ENCODE measurements at regions not wholly inside any gene's neighbourhood (a gene's known extent, or its start where the extent isn't known, plus 50 kb on each side); places are given as distances from the start of the nearest gene placed in this dataset.

DNA sequence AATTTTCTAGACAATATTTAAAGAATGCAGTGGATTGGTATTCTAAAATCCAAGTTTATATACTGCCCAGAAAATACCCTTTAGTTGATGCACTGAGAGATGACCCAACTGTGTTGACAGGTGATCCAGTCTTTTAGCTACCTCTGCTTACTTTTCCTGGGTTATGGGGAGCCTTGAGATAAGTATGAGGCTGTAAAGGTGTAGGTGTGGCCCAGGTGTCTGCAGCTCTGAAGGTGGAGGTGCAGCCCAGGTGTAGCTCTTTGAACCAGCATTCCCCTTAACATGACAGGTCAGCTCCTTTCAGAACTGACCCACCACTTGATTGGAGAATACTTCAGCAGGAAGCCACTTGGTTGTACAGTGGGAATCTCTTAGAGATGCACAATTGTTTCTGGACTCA is 62.3 kb upstream of the ACSL3 start:
- no peaks in the 10 kb centered on the region for H3K4me1 Mint-ChIP-seq
- no peak overlapping the region for H3K4me3 Mint-ChIP-seq
- no peak overlapping the region for H3K27ac Mint-ChIP-seq
- H3K36me3 Mint-ChIP-seq: no peaks in the 10 kb centered on the region
- H3K27me3 ChIP-seq (ENCODE audit: control insufficient read depth, insufficient read depth, low read length): peaks cover 2% of the 10 kb centered on the region
- no peak for DNase-seq
- TF ChIP-seq, protein P1, sequence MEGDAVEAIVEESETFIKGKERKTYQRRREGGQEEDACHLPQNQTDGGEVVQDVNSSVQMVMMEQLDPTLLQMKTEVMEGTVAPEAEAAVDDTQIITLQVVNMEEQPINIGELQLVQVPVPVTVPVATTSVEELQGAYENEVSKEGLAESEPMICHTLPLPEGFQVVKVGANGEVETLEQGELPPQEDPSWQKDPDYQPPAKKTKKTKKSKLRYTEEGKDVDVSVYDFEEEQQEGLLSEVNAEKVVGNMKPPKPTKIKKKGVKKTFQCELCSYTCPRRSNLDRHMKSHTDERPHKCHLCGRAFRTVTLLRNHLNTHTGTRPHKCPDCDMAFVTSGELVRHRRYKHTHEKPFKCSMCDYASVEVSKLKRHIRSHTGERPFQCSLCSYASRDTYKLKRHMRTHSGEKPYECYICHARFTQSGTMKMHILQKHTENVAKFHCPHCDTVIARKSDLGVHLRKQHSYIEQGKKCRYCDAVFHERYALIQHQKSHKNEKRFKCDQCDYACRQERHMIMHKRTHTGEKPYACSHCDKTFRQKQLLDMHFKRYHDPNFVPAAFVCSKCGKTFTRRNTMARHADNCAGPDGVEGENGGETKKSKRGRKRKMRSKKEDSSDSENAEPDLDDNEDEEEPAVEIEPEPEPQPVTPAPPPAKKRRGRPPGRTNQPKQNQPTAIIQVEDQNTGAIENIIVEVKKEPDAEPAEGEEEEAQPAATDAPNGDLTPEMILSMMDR (IDR thresholded peaks at IDR 0.05): no peak
- no peaks in the 10 kb centered on the region for H3K4me1 ChIP-seq (ENCODE audit: control insufficient read depth, insufficient read depth, low read length)
- intact Hi-C loops (cut with micrococcal nuclease): loop anchor here (10.0 kb wide), 1 partner anchor 106 kb away; no protein-coding TSS in a partner anchor
- no peaks in the 10 kb centered on the region for H3K9me3 ChIP-seq (ENCODE audit: control insufficient read depth, insufficient read depth, low read length)
- H3K4me3 ChIP-seq (ENCODE audit: low read length): no peak overlapping the region
- no peaks in the 10 kb centered on the region for H3K9me3 Mint-ChIP-seq
- H3K27me3 Mint-ChIP-seq (ENCODE audit: low read depth in 2 of 2): peaks cover 4 to 6% of the 10 kb centered on the region in 2 donors
- no peak overlapping the region for H3K27ac ChIP-seq (ENCODE audit: low read length)
- H3K36me3 ChIP-seq (ENCODE audit: control insufficient read depth, insufficient read depth, low read length): no peaks in the 10 kb centered on the region
- ATAC-seq: no peak

DNA sequence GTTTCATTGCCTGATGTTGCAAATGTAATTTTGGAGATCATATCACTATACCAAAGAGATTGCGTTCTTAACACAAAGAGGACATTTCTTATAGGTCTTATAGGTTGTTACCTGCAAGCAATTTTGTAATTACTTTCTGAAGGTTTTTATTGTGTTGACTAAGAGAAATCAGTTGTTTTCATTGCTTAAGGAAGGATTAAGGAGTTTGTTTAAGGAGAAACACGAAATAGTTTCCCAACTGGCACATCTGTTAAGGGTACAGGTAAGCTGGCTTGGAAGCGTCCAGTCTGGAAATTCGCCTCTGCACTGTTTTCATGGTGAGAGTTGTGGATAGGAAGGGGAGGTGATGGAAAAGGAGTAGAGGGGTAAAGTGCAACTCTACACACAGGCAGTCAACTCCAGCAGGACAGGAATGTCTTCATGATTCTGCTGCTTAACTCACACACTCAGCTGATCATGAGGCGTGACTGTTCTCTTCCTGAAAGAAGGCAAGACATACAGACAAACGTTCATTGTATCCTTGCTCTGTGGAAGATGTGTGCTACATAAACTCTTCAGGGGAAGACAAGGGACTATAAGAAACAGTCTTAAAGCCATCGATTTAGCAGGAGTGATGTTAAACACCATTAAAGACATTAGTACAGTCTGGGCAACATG is 61.4 kb upstream of the ACSL3 start:
- Mint-ChIP-seq H3K36me3 (no peaks in the 10 kb centered on the region), H3K4me1 (no peaks in the 10 kb centered on the region), H3K4me3 (no peak overlapping the region), H3K27ac (no peak overlapping the region), H3K27me3 (ENCODE audit: low read depth in 2 of 2) (peaks cover 6 to 9% of the 10 kb centered on the region in 2 donors), H3K9me3 (no peaks in the 10 kb centered on the region)
- TF ChIP-seq, protein P1 (IDR thresholded peaks at IDR 0.05): no peak
- ATAC-seq (no peak), DNase-seq (no peak)
- 82% methylated on average over 6 of the region's 7 CpGs for WGBS (ENCODE audit: insufficient coverage)
- Histone ChIP-seq H3K4me1 (ENCODE audit: control insufficient read depth, insufficient read depth, low read length) (no peaks in the 10 kb centered on the region), H3K27me3 (ENCODE audit: control insufficient read depth, insufficient read depth, low read length) (peaks cover 2% of the 10 kb centered on the region), H3K27ac (ENCODE audit: low read length) (no peak overlapping the region), H3K4me3 (ENCODE audit: low read length) (no peak overlapping the region), H3K9me3 (ENCODE audit: control insufficient read depth, insufficient read depth, low read length) (no peaks in the 10 kb centered on the region), H3K36me3 (ENCODE audit: control insufficient read depth, insufficient read depth, low read length) (no peaks in the 10 kb centered on the region)
- intact Hi-C loops (cut with micrococcal nuclease): loop anchor here (10.0 kb wide), 1 partner anchor 105 kb away; no protein-coding TSS in a partner anchor

DNA sequence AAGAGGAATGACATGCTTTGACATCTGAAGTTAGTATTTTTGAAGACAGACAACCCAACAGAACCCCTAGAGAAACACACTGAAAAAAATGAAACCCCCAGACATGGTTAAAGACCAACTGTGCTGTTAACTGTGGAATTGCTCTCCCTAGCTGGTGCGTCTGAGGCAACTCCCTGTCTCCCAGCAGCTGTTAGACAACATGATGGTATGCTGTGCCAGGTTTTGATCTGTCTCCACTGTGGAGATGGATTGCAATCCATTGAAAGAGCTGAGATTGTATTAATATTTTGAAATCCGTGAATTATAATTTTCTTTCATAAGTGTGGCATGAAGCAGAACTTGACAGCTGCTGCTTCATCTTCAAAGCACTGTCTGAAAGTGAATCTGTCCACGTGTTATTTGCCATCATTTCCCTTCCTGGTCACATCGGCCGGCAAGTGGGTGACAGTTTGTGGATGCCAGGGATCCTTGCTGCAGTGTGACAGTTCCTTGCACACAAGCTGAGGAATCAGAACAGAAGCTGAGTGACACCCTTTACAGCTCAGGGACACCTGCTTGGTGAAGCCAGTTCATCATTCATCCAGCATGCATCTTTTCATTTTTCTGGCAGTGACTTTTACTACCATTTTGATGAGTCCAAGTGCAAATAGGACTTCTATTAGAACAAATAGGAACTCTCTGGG is 58.2 kb upstream of the ACSL3 start:
- intact Hi-C loops (cut with micrococcal nuclease): no loop called here
- DNase-seq: no peak
- Mint-ChIP-seq H3K36me3 (no peaks in the 10 kb centered on the region), H3K4me3 (no peak overlapping the region), H3K4me1 (no peaks in the 10 kb centered on the region), H3K27ac (no peak overlapping the region), H3K27me3 (ENCODE audit: low read depth in 2 of 2) (peaks cover 6 to 7% of the 10 kb centered on the region in 2 donors), H3K9me3 (no peaks in the 10 kb centered on the region)
- Histone ChIP-seq H3K27ac (ENCODE audit: low read length) (no peak overlapping the region), H3K27me3 (ENCODE audit: control insufficient read depth, insufficient read depth, low read length) (peaks cover 2% of the 10 kb centered on the region), H3K4me1 (ENCODE audit: control insufficient read depth, insufficient read depth, low read length) (no peaks in the 10 kb centered on the region), H3K36me3 (ENCODE audit: control insufficient read depth, insufficient read depth, low read length) (no peaks in the 10 kb centered on the region), H3K4me3 (ENCODE audit: low read length) (no peak overlapping the region), H3K9me3 (ENCODE audit: control insufficient read depth, insufficient read depth, low read length) (no peaks in the 10 kb centered on the region)
- TF ChIP-seq, protein P1 (IDR thresholded peaks at IDR 0.05): no peak
- 86% methylated on average over 5 of the region's 5 CpGs for WGBS (ENCODE audit: insufficient coverage)
- ATAC-seq: no peak

Measured in natural killer cell (primary cell).